Stimulated activated CD4-positive, alpha-beta T cell treated with anti-CD3 and anti-CD28 coated beads, Interleukin-12 subunit alpha, Interleukin-12 subunit beta, amount 100 ng/mL, for 48 hours (primary cell): ENCODE measurements at regions not wholly inside any gene's neighbourhood (a gene's known extent, or its start where the extent isn't known, plus 50 kb on each side); places are given as distances from the start of the nearest gene placed in this dataset.

Experiments
- DNase-seq, 3 donors: peaks; one replicate each; pipeline ENCODE4 v3.0.0-alpha.2; 2020; ENCODE audit warnings: low read depth in 2 of 3, low spot score in 1 of 3

- no peak for DNase-seq
These were observed 1495.2 kb downstream of the TBC1D22A start for GRCh38 chr22:48257685-48258055.

- DNase-seq = no peak
These were observed 1494.6 kb downstream of the TBC1D22A start for GRCh38 chr22:48256776-48257684.

- no peak for DNase-seq
These were observed 1493.7 kb downstream of the TBC1D22A start for GRCh38 chr22:48256041-48256739.

GRCh38 chr22:48254311-48254873 is 1491.9 kb downstream of the TBC1D22A start:
- no peak for DNase-seq

GRCh38 chr22:48253573-48253972 is 1491.1 kb downstream of the TBC1D22A start:
- no peak for DNase-seq

- DNase-seq = no peak
These were observed 1490.7 kb downstream of the TBC1D22A start for GRCh38 chr22:48253136-48253535.

- DNase-seq = no peak
These were observed 1489.2 kb downstream of the TBC1D22A start for GRCh38 chr22:48251629-48252028.

- DNase-seq = no peak
These were observed 1488.6 kb downstream of the TBC1D22A start for GRCh38 chr22:48250937-48251530.

GRCh38 chr22:48250286-48250895 is 1487.9 kb downstream of the TBC1D22A start:
- no peak for DNase-seq

- DNase-seq = no peak
These were observed 1487.3 kb downstream of the TBC1D22A start for GRCh38 chr22:48249713-48250268.

- DNase-seq = no peak
These were observed 1486.5 kb downstream of the TBC1D22A start for GRCh38 chr22:48248901-48249455.

GRCh38 chr22:48247829-48248228 is 1485.4 kb downstream of the TBC1D22A start:
- no peak for DNase-seq

- DNase-seq = no peak
These were observed 1482.7 kb downstream of the TBC1D22A start for GRCh38 chr22:48245196-48245485.

- DNase-seq = no peak
These were observed 1482.1 kb downstream of the TBC1D22A start for GRCh38 chr22:48244388-48245195.

GRCh38 chr22:48242461-48242864 is 1480.0 kb downstream of the TBC1D22A start:
- no peak for DNase-seq

- no peak for DNase-seq
These were observed 1479.2 kb downstream of the TBC1D22A start for GRCh38 chr22:48241658-48242057.

GRCh38 chr22:48240935-48241230 is 1478.4 kb downstream of the TBC1D22A start:
- no peak for DNase-seq

- no peak for DNase-seq
These were observed 1477.9 kb downstream of the TBC1D22A start for GRCh38 chr22:48240148-48240934.

- DNase-seq = no peak
These were observed 1477.2 kb downstream of the TBC1D22A start for GRCh38 chr22:48239461-48240147.
